Hematopoietic multipotent progenitor cell treated with erythropoietin and hydrocortisone succinate and interleukin-3 and kit ligand, for 8 days (in vitro differentiated cells): ENCODE measurements at regions not wholly inside any gene's neighbourhood (a gene's known extent, or its start where the extent isn't known, plus 50 kb on each side); places are given as distances from the start of the nearest gene placed in this dataset.

Experiments used
- DNase-seq: peaks from one replicate; pipeline ENCODE4 v3.0.0-alpha.2; 2015

- no peak for DNase-seq
Observed at GRCh38 chr5:143870362-143870761, 58.4 kb downstream of the HMHB1 start.

- DNase-seq: no peak
Observed at GRCh38 chr5:143870871-143871632, 59.1 kb downstream of the HMHB1 start.

DNA sequence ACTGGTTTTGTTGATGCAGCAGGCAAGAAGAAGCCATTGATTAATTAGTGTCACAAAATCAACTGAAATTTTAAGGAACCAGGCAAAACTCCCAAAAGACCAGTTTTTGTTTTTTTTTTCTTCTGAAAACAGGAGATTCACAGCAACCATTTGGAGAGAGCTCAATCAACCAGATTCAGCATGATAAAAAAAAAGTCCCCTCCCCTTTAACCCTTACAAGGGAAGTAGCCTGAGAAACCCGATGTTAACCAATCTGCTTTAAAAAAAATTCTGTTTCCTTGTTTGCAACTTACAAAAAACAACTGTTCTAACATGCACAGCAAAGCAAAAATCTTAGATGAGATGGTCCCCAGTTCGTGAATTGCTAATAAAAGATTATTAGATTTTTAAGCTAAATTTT is 59.7 kb downstream of the HMHB1 start:
- no peak for DNase-seq

DNA sequence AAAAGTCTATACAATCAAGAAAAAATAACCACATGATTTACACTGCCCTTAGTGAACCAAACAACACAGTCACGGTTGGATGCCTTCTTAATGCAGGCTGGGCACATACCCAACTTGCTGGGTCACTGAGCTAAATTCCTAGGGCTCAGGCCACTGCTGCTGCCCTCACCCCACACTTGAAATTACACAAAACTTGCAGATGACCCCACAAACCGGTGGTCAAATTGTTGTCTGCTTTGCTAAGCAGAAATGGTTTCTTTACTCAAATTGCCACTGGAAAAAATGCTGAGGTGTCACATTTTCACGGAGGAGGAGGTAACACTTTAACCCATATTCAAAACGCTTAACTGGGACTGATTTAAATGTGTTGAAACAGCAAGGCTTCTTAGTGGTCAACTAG is 62.4 kb downstream of the HMHB1 start:
- DNase-seq: no peak

- no peak for DNase-seq
Observed at GRCh38 chr5:143877196-143877595, 65.2 kb downstream of the HMHB1 start.

GRCh38 chr5:143878430-143878829 is 66.5 kb downstream of the HMHB1 start:
- DNase-seq: no peak

DNA sequence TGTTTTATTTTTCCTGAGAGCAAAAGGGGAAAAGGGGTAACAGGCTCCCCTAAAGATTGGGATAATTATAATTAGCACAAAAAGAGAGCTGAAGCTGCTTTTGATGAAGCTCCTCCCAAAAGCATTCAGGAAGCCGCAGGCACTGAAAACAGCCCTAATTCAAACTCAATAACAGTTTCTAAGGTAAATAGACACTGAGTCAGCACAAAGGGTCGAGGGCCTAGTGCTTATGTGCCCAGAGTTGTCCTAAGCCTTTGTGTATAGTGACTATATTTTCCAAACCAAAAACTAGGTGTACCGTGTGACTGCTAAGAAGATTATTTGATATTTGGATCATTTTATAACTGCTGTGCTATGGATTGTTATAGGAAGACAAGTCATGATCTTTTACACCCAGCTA is 67.7 kb downstream of the HMHB1 start:
- no peak for DNase-seq

DNA sequence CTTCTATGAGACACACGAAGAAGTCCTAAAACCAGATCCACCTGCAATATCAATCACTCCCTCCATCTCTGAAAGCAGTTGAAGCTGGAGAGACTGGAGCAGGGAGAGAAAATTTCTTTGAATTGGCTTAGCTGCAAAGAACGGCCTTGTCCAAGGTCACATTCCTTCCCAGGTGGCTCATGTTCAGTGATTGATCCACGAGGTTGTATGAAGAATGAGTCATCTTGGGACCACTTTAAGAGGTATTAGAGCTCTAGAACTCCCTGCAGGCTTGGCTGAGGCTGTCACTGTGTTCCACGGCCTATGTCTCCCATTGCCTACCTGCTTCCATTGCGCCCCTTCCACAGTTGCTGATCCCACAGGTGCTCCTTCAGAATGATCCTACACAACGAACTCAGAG is 68.2 kb downstream of the HMHB1 start:
- DNase-seq: no peak

GRCh38 chr5:143882520-143882919 is 70.6 kb downstream of the HMHB1 start:
- no peak for DNase-seq

- no peak for DNase-seq
Observed at GRCh38 chr5:143886096-143886495, 74.1 kb downstream of the HMHB1 start.

GRCh38 chr5:143886651-143887638 is 75.0 kb downstream of the HMHB1 start:
- DNase-seq: no peak

- no peak for DNase-seq
Observed at GRCh38 chr5:143887903-143888665, 76.1 kb downstream of the HMHB1 start.

GRCh38 chr5:143888912-143889311 is 77.0 kb downstream of the HMHB1 start:
- no peak for DNase-seq

GRCh38 chr5:143889986-143890385 is 78.0 kb downstream of the HMHB1 start:
- no peak for DNase-seq

- no peak for DNase-seq
Observed at GRCh38 chr5:143890487-143890886, 78.5 kb downstream of the HMHB1 start.

DNA sequence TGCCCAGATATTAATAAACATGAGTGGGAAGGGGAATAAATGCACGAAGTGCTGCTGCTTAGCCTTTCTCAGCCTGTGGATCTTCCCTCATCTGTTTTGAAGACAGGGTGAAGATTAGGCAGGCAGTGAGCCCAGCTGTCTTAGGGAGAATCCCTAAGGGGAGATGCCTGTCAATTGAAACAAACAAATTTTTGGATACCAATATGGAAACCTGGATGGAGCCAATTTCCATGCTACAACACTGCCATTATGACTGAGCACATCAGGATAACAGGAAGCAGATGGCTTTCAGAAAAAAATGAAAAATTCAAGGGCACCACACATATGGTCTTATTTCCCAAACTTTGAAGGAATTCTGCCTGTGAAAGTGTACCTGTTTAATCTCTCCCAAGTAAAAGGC is 80.3 kb downstream of the HMHB1 start:
- DNase-seq: no peak

DNA sequence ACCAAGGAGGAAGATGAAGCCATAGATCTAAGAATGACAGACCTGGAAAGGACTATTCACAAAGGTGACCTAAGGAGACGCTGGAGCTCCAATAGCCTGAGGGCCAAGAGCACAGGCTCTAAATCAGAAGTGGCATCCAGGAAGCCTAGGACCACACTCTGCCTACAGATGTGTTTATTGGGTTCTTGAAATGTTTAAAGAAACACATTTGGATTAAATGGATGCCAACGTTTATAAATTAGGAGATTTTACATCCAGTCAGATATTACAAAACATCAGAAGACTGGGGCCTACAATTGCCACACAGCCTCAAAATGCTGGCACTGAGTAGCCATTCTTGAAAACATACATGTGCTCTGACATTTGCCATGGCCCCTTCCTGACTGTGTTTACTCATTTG is 80.9 kb downstream of the HMHB1 start:
- no peak for DNase-seq

DNA sequence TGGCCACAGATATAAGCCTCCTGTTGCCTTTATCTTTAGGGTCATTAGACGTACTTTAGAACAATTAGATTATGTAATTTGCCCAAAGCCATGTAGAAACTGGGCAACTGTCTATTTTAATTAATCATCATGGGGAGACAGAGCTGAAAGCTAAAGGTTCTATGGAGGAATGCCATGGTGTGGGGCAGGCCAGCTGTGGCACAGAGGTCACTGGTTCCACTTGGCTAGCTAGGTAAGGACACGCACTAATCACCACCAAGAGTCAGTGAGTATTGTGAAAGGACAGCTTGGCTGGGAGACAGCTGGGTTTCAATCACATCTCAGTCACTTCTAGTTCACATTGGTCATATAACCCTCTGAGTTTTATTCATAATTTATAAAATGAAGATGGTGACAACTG is 81.7 kb downstream of the HMHB1 start:
- no peak for DNase-seq

DNA sequence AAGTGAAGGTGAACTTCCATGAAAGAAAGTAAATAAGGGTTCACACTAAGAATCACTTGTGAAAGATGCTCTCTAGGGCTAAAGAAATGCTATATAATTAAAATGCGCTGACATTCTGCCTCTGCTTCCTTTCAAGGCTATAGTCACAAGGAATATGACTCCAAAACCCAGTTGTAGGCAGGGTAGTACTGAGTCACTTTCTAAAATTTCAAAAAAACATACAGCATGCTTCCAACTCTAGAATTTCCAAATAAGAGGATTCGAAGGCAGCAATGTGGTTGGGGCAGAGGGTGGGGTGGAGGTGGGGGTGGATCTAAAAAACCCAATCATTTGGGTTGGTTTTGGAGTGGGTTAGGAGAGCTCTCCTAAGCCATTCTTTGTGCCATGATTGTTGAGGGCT is 84.6 kb downstream of the HMHB1 start:
- DNase-seq: no peak

DNA sequence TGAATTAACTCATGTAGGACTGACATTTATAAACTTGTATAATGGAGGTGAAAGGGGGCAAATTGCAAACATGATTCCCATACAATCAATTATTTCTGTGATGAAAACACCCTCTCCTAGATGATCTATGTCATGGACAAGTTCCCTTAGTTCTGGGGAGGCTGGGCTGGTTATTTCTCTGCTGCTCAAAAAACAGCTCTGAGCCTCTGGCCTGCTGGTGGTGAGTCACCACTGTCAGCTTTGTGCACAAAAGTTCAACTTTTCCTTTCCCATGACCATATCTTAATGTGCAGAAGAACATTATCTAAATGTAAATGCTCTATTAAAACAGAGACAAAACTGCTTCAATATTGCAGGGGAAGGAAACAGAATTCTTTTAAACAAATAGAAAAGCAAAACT is 85.0 kb downstream of the HMHB1 start:
- peak; percentile 3 for DNase-seq

DNA sequence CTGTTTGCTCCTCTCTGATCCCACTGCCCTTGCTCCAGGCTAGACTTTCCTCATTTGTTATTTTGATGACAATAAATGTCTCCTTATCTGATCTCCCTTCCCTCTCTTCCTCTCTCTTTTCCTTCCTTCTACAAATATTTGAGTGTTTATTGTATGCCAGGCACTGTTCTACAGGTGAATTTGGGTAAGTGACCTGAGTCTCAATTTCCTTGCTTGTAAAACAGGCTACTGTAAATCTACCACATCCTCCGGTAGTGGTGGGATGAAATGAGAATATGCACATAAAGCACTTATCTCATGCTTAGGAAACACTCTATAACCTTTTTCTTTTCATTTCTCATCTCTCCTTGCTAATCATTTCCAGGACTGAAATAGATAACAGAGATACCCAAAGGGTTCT is 86.4 kb downstream of the HMHB1 start:
- no peak for DNase-seq

DNA sequence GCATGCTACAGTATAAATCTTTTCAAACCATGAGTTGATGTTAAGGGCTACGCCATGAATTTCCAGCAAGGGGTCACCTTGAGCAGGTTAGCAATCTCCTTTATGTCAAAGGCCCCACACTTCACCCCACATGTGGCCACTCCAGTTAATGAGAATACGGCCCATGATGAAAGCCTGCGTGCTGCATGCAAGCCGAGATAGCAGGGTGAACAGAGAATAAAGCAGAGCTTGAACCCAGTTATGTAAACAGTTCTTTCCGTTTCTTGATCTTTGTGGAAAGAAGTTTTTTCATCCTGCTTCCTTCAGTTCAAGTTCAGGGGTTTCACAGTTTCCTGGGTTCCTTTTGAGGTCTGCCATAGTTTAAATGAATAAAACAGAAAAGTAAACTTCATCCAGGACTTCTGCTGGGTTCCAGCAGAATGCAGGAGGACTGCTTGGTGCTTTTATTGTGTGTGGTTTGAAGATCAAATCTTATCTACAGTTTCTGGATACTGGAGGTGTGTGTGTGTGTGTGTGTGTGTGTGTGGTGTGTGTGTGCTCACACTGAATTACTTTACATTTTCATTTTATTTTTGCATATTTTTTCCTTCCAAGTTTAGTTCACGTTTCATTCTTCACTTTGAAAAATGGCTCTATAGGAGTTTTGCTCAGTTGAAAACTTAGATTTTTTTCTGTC is 87.1 kb downstream of the HMHB1 start:
- DNase-seq: no peak

GRCh38 chr5:143908959-143909358 is 97.0 kb downstream of the HMHB1 start:
- no peak for DNase-seq
